Fibroblast of the aortic adventitia (primary cell): ENCODE measurements at regions not wholly inside any gene's neighbourhood (a gene's known extent, or its start where the extent isn't known, plus 50 kb on each side); places are given as distances from the start of the nearest gene placed in this dataset.

Experiments used
- DNase-seq: peaks from one replicate; pipeline ENCODE4 v3.0.0-alpha.2; 2010; ENCODE audit warnings: low read depth
- H3K4me3 ChIP-seq: 2 replicates; pipeline ENCODE4 v1.5.1; 2011; ENCODE audit warnings: low read depth, mild to moderate bottlenecking, control low read depth, low read length, moderate library complexity
- CTCF ChIP-seq: IDR thresholded peaks from 2 replicates; pipeline ENCODE4 v1.5.1; 2011; ENCODE audit warnings: mild to moderate bottlenecking, low read length, control low read depth, inconsistent platforms; ENCODE audit not compliant: insufficient read depth

- no peak overlapping the region for H3K4me3 ChIP-seq
- DNase-seq = no peak
- no peak for TF ChIP-seq CTCF
These were observed 262.7 kb downstream of the DRD1 start for GRCh38 chr5:175181331-175181730.

- DNase-seq = no peak
- H3K4me3 ChIP-seq = no peak overlapping the region
- no peak for TF ChIP-seq CTCF
These were observed 273.1 kb downstream of the DRD1 start for GRCh38 chr5:175170899-175171298.

GRCh38 chr5:175168882-175169507 is 275.0 kb downstream of the DRD1 start:
- no peak for DNase-seq
- H3K4me3 ChIP-seq = no peak overlapping the region
- no peak for TF ChIP-seq CTCF

GRCh38 chr5:175166026-175166425 is 278.0 kb downstream of the DRD1 start:
- H3K4me3 ChIP-seq = no peak overlapping the region
- no peak for TF ChIP-seq CTCF
- no peak for DNase-seq

- no peak for TF ChIP-seq CTCF
- no peak overlapping the region for H3K4me3 ChIP-seq
- DNase-seq = no peak
These were observed 280.3 kb downstream of the DRD1 start for GRCh38 chr5:175163586-175164275.

GRCh38 chr5:175162036-175162435 is 281.9 kb downstream of the DRD1 start:
- TF ChIP-seq CTCF = no peak
- no peak for DNase-seq

More at GRCh38 chr5:175162036-175162435, 281.9 kb downstream of the DRD1 start:
- no peak overlapping the region for H3K4me3 ChIP-seq
